SW480 (cell line): ENCODE measurements at regions not wholly inside any gene's neighbourhood (a gene's known extent, or its start where the extent isn't known, plus 50 kb on each side); places are given as distances from the start of the nearest gene placed in this dataset.
A peak's percentile ranks its signal among the peaks of the same experiment; 100 is the strongest.

Experiments
- DNase-seq: peaks from one replicate; pipeline ENCODE4 v3.0.0-alpha.2; 2016; ENCODE audit warnings: low spot score

DNA sequence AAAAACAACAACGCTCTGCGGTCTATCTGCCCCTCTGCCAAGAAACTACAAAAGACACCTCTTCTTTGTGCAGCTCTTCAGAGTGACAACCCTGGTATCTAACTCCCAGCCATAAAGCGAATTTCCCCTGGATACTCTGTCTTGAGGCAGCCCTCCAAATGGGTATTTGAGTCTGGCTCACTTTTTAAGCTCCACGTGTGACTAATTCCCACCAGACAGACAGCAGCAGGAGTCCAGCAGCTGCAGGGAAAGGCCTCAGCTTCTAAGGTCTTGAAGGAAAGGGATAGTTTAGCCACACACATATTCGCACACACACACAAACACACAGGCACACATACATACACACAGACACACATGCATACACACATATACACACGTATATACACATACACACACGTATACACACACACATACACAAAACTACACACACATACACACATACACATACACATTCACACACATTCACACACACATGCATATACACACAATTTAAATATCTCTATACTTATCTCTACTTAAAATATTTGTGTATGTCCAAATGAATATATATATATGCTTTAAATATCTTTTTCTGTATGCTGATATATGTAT, 188.8 kb downstream of the TSHZ3 start:
- no peak for DNase-seq

DNA sequence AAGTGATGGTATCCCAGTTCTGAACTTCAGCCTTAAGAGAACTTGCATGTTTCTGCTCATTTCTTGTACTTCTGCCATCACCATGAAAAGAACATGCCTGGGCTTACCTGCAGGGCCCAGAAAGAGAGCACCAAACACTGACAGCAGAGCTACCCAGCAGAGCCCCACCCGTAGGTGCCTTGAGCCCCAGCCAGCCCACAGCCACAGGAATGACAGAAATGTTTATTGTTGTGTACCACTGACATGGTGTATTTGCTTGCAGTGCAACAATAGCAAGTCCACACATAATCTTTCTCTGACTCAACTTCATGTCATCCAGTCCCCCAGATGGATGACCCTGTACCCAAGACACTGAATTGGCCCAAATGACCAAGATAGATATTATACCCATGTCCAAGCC, 195.2 kb downstream of the TSHZ3 start:
- peak; percentile 65 for DNase-seq

DNA sequence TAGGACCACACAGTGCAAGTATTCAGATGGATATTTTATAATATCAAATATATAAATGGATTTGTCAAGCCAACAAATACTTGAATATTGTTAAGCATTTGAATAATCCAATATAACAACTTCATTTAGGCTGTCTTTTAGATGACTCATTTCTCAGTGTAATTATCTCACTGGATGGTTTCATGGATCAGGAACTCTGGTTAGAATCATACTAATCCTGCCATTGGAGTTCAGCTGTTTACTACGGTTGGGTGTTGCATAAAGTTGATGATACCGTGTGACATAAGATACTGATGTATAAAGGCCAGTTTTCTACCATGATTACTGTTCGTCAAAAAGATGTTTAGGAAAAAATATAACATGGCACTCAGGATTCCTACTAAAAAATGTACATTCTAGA, 196.3 kb downstream of the TSHZ3 start:
- DNase-seq = no peak

DNA sequence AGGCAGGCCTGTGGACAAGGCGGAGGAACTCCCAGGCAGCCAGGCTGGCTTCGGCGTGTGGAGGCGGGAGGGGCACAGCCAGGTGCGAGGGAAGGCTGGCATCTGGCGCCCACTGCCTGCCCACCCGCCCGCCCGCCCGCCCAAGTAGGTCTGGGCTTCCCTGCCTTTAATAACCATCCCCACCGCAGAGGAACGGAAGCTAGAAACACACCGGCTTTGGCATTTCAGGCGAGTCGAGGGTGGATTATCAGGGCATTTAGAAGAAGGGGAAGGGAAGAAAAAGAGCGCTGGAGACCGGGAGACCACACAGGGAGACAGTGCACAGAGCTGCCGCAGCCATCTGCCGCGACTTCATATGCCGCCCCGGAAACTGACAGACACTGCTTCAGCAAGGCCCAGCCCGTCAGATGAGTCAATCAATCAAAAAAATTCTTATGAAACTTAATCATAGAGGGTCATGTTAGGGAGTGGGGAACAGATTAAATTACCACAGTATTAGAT, 199.7 kb downstream of the TSHZ3 start:
- DNase-seq = no peak

DNA sequence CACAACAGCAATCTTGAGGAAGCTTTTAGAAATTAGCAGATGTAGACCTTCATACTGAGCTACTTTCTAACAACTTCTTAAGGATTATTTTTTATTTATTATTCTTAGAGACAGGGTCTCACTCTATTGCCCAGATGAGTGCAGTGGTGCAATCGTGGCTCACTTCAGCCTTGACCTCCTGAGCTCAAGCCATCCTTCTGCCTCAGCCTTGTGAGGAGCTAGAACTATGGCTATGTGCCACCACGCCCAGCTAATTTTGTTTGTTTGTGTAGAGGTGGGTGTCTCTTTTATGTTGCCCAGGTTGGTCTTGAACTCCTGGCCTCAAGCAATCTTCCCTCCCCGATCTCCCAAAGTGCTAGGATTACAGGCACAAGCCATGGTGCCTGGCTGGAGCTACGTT, 200.6 kb downstream of the TSHZ3 start:
- DNase-seq = no peak

DNA sequence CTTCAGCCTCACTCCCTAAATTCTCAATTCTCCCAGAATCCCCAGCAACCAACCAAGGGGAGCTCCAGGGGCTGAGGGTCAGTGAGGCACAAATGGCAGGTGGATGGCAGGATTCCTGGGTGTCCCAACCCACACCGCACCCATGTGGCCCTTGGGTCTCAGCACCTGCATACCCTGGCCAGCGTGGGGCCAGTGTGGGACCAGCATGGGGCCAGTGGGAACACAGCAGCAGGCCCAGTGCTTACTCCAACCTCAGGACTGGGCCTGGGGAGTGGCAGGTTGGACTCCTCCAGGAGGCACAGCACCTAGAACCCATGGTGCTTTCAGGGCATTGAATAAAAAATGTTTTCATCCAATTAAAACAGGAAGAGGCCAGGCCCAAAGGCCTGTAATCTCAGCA, 202.0 kb downstream of the TSHZ3 start:
- DNase-seq = no peak

DNA sequence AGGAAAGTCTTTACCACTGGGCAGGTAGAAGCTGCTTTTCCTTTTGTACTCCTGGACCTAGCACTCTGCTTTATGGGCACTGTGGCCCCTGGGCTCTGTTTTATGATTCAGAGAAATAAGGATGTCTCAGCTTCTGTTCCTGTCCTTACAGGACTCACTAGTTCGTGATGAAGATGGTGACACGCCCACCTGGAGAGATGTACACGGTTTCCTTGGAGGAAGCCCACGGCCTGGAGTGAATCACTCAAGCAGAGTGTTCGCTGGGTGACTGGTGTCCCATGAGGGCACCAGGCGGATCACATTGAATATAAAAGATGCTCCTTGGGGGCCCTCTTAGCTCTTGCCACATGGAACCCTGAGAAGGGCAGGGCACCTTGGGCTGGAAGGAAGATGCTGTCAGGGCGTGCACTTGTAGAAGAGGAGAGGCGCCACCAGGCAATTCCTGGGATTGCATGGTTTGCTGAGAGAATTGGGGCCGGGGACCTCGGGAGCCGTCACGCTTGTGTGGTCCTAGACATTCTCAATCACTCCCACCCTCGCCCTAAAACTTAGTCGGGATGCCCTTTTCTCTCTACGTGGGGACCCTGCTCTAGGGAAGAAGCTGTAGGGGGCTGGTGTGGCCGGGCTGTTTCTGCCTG, 202.6 kb downstream of the TSHZ3 start:
- no peak for DNase-seq

DNA sequence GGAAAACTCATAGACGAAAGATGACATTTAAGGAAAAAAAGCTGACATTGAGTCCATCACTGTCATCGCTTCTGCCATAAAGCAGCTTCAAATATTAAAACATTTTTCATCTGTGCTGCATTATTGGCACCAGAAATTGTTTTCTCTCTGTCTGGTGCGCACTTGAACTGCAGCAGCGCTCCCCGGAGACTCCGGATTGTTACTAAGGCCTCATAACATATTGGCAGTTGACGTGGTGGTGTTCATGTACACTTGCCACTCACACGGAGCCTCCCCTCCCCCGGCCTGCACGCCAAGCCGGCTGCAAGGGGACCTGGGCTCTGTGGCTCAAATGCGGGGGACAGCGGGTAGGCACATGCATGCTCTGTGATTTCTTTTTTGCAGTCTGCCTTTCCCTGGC, 203.2 kb downstream of the TSHZ3 start:
- no peak for DNase-seq

DNA sequence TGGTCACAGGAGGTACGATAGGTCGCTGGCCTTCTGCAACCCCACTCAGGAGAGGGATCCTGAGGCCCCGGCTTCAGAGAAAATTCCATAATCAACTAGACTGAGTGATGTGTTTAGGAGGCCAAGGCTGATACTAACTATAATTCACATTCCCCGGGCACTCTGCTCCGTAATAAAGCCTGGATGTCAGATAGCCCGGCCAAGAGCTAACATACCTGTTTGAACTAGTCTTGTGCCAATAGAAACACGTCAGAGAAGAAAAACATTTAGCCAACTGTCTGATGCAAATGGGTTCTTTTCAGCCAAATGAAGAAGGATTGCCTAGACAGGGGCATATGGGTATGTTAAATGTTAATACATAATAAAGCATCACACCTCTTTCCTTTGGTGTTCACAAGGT, 204.2 kb downstream of the TSHZ3 start:
- no peak for DNase-seq

DNA sequence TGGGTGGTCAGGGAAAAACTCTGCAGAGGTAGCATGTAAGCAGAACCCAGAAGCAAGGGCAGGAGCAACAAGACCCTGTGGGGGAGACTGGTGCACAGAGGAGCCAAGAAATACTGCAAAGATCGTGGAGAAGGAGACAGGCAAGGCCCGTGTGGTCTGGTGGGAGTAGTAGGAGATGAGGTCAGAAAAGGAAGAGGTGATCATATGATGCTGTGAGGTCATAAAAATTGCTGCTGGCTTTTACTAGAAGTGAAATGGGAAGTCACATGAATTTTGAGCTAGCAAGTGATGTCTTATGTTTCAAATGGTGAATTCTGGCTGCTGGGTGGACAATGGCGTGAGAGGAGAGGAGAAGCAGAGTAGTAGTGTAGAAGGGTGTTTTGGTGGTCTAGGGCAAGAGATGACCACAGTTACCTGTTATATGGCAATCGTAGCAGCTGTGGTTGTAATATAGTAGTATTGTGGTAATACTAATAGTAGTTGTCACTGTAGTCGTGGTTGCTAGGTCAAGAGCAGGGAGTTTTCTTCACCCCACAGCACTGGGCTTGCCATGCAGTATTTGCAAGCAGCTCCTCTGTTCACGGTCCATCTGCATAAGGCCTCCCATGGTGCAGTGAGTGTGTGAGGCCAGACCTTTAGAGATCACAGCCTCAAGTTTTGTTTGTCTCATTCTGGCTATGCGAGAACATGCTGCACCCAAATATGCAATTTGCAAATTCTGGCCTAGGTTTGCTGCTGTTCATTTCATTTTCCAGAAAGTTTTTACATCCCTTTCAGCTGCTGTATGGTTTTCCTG, 205.0 kb downstream of the TSHZ3 start:
- DNase-seq = no peak

DNA sequence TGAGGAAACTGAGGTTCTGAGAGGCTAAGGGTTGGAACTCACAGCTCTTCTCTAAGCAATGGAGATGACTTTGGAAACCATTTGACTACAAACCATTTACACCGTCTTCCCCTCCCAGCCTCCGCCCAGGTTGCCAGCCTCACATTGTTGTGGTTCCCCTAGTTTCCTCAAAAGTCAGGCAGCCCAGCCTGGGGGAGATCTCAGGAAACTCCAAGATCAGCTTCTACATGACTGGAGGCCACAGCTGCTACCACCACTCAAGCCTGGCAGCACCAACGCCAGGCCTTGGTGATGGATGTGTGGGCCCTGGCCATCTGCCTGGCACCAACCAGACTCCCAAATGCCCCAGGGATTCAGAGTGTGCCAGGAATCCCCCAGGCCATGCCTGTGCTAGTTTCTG, 207.9 kb downstream of the TSHZ3 start:
- no peak for DNase-seq

DNA sequence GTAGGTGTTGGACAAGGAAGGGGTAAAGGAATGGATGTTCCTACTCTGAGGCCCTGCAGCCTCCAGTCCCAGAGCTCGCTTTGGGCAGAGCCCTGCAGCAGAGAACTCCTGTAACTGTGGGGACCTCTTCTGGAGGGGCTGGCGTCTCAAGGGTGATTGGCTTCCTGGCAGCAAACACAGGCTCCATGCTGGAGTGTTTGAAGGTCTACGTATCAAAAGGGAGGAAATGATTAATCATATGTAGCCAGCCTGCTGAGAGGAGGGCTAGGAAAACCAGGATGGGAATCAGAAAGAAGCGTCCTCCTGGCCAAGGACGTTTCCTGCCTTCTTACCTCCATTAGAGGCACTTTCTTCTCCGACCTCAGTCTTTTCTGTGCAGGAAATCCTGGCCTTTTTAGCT, 208.5 kb downstream of the TSHZ3 start:
- peak; percentile 4 for DNase-seq

DNA sequence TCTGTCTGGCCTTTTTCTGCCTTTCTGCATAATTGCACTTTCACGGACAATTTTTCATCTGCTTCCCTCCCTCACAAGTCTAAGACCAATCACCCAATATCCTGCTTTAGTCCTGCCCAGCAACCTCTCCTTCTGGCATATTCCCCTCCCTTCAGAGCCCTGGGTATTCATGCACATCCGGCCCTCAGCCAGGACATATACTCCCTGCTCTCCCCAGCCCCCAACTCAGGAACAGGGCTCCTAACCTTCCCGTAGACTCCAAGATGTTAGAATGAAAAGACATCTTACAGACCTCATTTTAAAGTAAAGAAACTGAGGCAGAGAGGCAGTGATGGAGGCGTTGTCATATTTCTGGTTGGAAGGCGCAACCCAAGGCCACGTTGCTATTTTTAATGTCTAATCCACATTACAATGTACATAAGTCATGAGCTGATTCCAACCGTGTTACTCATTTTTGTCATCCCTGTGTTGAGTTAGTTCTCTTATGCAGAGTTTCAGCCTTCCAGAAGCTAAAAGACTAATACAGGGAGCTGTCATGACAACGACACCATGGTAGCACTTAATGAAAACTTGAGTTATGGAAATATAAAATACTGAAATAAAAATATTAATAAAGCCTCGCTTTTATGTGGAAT, 209.2 kb downstream of the TSHZ3 start:
- no peak for DNase-seq

DNA sequence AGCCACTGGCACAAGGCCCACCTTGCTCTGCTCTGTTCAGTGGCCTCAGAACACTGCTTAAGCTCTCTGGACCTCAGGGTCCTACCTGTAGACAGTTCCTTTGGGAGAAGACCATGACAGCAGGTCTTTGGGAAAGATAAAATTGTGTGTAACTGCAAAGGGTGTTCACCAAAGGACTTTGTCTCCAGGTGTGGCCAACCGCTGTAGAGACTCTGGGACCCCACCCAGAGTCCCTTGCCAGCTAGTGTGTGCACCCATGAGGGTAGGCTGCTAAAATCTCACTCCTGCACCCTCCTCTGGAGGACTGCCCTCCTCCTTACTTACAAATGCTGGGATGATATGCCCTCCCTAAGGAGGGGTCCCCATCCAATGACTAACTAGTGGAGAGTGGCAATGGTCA, 211.2 kb downstream of the TSHZ3 start:
- DNase-seq = no peak

DNA sequence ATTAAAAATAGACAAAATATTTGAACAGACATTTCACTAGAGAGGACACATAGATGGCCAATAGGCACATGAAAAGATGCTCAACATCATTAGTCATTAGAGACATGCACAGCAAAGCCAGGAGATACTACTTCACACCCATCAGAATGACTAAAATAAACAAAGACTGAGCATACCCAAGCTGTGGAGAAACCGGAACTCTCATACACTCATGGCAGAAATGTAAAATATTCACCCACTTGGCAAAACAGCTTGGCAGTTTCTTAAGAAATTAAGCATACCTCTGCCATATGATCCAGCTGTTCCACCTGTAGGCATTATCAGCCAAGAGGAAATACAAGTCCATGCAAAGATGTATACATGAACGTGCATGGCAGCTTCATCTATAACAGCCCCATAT, 213.4 kb downstream of the TSHZ3 start:
- DNase-seq = no peak

DNA sequence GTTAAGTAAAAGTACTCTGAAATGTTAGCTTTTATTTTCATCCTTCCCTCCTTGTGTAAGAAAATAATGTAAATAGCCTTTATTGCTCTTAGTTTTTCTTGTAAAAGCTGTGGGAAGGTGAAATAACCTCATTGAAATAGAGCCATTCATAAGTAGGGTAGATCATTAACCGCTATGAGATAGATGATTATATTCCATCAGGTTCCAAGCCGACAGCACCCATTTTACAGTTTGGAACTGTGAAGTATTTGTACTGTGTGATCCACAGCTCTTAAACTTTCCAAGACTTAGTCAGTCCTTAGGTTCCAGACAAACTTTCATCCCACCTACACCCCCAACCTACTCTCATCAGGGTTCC, 216.5 kb downstream of the TSHZ3 start:
- DNase-seq = no peak

DNA sequence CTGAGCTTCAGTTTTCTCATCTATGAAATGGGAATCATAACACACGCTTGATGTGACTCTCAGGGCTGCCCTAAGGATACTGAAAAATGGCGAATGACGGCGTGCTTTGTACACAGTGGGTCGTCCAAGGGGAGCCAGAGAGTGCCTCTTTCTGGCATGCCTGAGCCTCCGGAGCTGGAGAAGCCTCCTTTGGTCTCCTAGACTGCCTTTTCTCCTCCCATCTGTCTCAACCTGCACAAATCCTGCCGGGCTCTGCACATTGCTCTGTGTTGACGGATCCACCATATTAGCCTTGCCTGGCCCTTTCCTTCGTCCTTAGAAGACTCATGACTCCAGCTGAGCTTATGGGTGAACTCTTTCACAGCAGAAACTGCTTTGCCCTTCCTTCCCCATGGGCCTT, 220.9 kb downstream of the TSHZ3 start:
- DNase-seq = no peak

DNA sequence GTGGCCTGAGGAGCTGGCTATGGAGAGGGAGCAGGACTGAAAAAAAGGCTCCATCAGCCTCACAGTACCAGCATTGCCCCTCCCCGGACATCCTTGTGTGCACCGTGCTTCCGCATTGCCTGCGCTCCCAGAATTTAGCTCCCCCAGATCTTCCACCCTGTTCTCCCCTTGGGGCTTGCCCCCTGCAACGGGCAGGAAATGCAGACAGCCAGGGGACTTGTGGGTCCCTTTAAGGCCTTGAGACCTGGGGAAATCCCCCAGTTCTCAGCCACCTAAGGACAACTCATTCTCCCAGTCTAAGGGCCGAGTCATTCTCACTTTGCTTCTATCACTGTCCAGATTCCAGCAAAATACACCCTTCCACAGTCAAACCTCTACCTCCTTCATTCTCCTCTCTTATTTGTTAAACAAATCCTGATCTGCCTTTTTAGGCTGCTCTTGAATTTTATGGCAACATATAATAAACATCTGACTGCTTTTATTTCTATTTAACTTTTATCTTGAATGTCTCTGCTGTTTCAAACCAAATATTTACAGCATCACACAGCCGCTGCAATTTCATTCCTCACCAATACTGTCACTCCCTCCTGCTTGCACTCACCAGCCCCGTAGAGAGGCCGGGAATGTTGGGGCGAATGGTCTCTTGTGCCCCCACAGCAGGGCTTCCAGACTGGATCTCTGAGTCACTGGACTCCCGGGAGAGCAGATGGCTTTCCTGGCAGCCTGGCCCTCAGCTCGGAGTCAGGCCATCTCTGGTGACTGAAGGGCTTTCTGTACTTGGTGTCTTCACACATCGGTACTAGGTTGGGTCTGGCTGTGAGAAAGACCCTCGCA, 221.9 kb downstream of the TSHZ3 start:
- DNase-seq = no peak

DNA sequence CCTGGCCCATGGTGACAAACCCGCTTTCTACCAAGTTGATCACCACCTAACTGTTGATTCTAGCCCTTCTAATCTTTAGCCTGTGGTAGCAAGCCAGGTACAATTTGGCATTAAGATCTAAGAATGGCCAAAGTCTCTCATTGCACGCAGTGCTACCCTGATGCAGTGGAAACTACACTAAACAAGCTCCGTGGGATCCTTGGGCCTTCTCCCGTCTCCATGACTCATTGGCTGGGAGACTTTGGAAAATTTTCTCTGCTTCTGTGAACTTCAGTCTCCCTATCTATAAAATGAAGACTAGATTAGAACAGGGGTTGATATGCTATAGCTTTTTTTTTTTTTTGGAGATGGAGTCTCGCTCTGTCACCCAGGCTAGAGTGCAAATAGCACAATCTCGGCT, 223.0 kb downstream of the TSHZ3 start:
- no peak for DNase-seq

DNA sequence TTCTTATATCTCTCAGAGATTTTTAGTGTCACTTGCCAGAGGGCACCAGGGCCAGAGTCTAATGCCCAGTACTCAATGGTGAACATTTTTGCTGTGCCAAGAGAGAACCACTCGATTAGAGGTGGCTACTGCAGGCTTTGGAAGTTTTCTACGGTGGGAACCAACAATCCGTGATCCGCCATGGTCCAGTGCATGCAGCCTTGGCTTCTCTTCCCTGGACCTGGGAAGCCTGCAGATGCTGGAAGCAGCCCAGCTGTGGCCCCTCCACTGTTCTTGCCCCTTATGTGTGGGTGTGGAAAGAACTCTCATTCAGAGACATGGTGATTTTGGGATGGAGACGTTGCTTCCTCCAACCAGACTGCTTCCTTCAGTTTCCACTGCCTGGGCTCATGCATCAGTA, 224.2 kb downstream of the TSHZ3 start:
- DNase-seq = no peak

DNA sequence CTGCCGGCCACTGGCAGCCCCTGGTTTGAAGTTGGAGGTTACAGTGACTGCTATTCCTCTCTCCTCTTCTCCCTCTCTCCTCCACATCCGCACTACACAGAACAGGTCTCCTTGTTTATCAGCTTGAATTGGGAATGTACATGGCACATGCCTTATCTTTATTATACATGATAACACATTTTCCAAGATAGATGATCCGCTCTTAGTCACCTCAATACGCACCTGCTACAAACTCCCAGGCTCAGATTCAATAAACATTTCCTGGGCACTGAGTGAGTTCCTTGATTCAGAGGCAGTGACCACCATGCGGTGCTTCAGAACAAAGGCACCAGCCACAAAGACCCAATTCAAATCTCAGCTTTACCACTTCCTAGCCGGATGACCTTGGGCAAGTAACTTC, 227.7 kb downstream of the TSHZ3 start:
- no peak for DNase-seq

DNA sequence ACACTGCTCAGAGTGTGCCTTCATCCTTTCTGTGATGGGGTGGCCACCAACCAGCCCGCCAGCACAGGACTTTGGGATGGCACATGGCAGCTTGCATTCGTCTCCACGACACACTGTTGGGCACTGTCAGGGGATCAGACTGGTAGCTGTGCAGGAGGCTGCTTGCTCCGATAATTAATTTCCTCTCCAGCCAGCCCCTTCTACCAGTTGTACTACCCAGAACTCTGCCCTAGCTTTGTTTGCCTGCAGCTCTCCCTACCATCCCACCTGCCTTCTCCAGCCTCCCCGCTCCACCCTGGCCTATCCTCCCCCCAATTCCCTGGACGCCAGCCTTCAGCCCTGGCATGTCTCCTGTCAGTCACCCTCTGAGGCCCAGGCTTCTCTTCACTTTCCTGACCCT, 228.3 kb downstream of the TSHZ3 start:
- no peak for DNase-seq
